ENCODE measurements at regions not wholly inside any gene's neighbourhood (a gene's known extent, or its start where the extent isn't known, plus 50 kb on each side); places are given as distances from the start of the nearest gene placed in this dataset.

GRCh38 chr7:11266101-11266500 is 292.4 kb downstream of the PHF14 start:
- H3K36me3 ChIP-seq (ENCODE audit: control insufficient read depth in 4 of 4, insufficient read depth in 3 of 4, low read depth in 1 of 4, low read length in 3 of 4), result peaks cover 0 to 4% (median 2%) of the 10 kb centered on the region in 4 donors
- no peak overlapping the region for H3K27ac ChIP-seq (ENCODE audit: low read depth in 1 of 2, low read length in 2 of 2)
- no peaks in the 10 kb centered on the region for H3K9me3 ChIP-seq (ENCODE audit: control insufficient read depth in 4 of 4, low read length in 3 of 4)
- TF ChIP-seq REST (IDR thresholded peaks at IDR 0.05) (no peak), TAF1 (conservative IDR thresholded peaks at IDR 0.05) (no peak), GABPA (IDR thresholded peaks at IDR 0.05 in 1 of 2, conservative IDR thresholded peaks at IDR 0.05 in 1 of 2) (no peak), ATF3 (IDR thresholded peaks at IDR 0.05) (no peak), RAD21 (IDR thresholded peaks at IDR 0.05) (no peak), FOXA1 (IDR thresholded peaks at IDR 0.05) (no peak), FOXA2 (IDR thresholded peaks at IDR 0.05) (no peak), JUND (IDR thresholded peaks at IDR 0.05) (no peak)
- DNase-seq (ENCODE audit: low spot score), result no peak
- no peaks in the 10 kb centered on the region for H3K27me3 ChIP-seq (ENCODE audit: control insufficient read depth in 4 of 4, insufficient read depth in 4 of 4, low read length in 3 of 4)
- no peak overlapping the region for H3K9ac ChIP-seq (ENCODE audit: low read depth in 1 of 2, low read length in 2 of 2)
- WGBS, result 67% methylated on average over 2 of the region's 2 CpGs
- H3K4me1 ChIP-seq (ENCODE audit: control insufficient read depth in 4 of 4, insufficient read depth in 4 of 4, low read length in 3 of 4), result peaks cover 2 to 6% (median 3%) of the 10 kb centered on the region in 4 donors
- H3K4me3 ChIP-seq (ENCODE audit: low read depth in 1 of 3, low read length in 3 of 3), result no peak overlapping the region

- H3K36me3 ChIP-seq (ENCODE audit: control insufficient read depth in 4 of 4, insufficient read depth in 3 of 4, low read depth in 1 of 4, low read length in 3 of 4), result peaks cover 0 to 4% (median 1%) of the 10 kb centered on the region in 4 donors
- 44% methylated on average over 2 of the region's 2 CpGs for WGBS
Observed at GRCh38 chr7:11272352-11272751, 298.7 kb downstream of the PHF14 start.

GRCh38 chr7:11274074-11274473 is 300.4 kb downstream of the PHF14 start:
- WGBS, result 80% methylated on average over 2 of the region's 2 CpGs
- Histone ChIP-seq H3K4me1 (ENCODE audit: control insufficient read depth in 4 of 4, insufficient read depth in 4 of 4, low read length in 3 of 4) (peaks cover 0 to 1% (median 0%) of the 10 kb centered on the region in 4 donors), H3K27me3 (ENCODE audit: control insufficient read depth in 4 of 4, insufficient read depth in 4 of 4, low read length in 3 of 4) (no peaks in the 10 kb centered on the region), H3K9ac (ENCODE audit: low read depth in 1 of 2, low read length in 2 of 2) (no peak overlapping the region), H3K4me3 (ENCODE audit: low read depth in 1 of 3, low read length in 3 of 3) (no peak overlapping the region), H3K27ac (ENCODE audit: low read depth in 1 of 2, low read length in 2 of 2) (no peak overlapping the region), H3K9me3 (ENCODE audit: control insufficient read depth in 4 of 4, low read length in 3 of 4) (no peaks in the 10 kb centered on the region), H3K36me3 (ENCODE audit: control insufficient read depth in 4 of 4, insufficient read depth in 3 of 4, low read depth in 1 of 4, low read length in 3 of 4) (peaks cover 0 to 4% (median 1%) of the 10 kb centered on the region in 4 donors)
- no peak for DNase-seq (ENCODE audit: low spot score)
- no peak for TF ChIP-seq ZBTB33 (IDR thresholded peaks at IDR 0.05)
- TF ChIP-seq HNF4G (IDR thresholded peaks at IDR 0.05), result no peak
- TF ChIP-seq CTCF (IDR thresholded peaks at IDR 0.05; ENCODE audit: low read depth, low read length, missing input control), result no peak
- TF ChIP-seq NR2F2 (IDR thresholded peaks at IDR 0.05), result no peak
- no peak for TF ChIP-seq GABPA (IDR thresholded peaks at IDR 0.05 in 1 of 2, conservative IDR thresholded peaks at IDR 0.05 in 1 of 2)
- no peak for TF ChIP-seq ATF3 (IDR thresholded peaks at IDR 0.05)
- no peak for TF ChIP-seq MAX (IDR thresholded peaks at IDR 0.05)
- no peak for TF ChIP-seq HNF4A (conservative IDR thresholded peaks at IDR 0.05)
- no peak for TF ChIP-seq REST (IDR thresholded peaks at IDR 0.05)
- no peak for TF ChIP-seq RXRA (IDR thresholded peaks at IDR 0.05)
- TF ChIP-seq TAF1 (conservative IDR thresholded peaks at IDR 0.05), result no peak
- TF ChIP-seq YY1 (IDR thresholded peaks at IDR 0.05), result no peak

More at GRCh38 chr7:11272352-11272751, 298.7 kb downstream of the PHF14 start:
- Histone ChIP-seq H3K27me3 (ENCODE audit: control insufficient read depth in 4 of 4, insufficient read depth in 4 of 4, low read length in 3 of 4) (no peaks in the 10 kb centered on the region), H3K27ac (ENCODE audit: low read depth in 1 of 2, low read length in 2 of 2) (no peak overlapping the region), H3K9ac (ENCODE audit: low read depth in 1 of 2, low read length in 2 of 2) (no peak overlapping the region), H3K9me3 (ENCODE audit: control insufficient read depth in 4 of 4, low read length in 3 of 4) (no peaks in the 10 kb centered on the region), H3K4me3 (ENCODE audit: low read depth in 1 of 3, low read length in 3 of 3) (no peak overlapping the region), H3K4me1 (ENCODE audit: control insufficient read depth in 4 of 4, insufficient read depth in 4 of 4, low read length in 3 of 4) (peaks cover 0 to 1% (median 0%) of the 10 kb centered on the region in 4 donors)
- TF ChIP-seq NR2F2 (IDR thresholded peaks at IDR 0.05) (no peak), HNF4A (conservative IDR thresholded peaks at IDR 0.05) (peak in 1 of 2 donors; percentile 7)
- DNase-seq (ENCODE audit: low spot score), result no peak

Measured in liver (tissue), 8 donors.